ENCODE measurements at regions not wholly inside any gene's neighbourhood (a gene's known extent, or its start where the extent isn't known, plus 50 kb on each side); places are given as distances from the start of the nearest gene placed in this dataset.

- Histone ChIP-seq H3K27ac (ENCODE audit: low read depth, low read length, severe bottlenecking) (no peak overlapping the region), H3K9me3 (ENCODE audit: control insufficient read depth, low read length) (no peaks in the 10 kb centered on the region), H3K4me3 (ENCODE audit: extremely low read depth, insufficient read depth, low read length, poor library complexity, severe bottlenecking) (no peak overlapping the region), H3K4me1 (ENCODE audit: control insufficient read depth, insufficient read depth, low read length, poor library complexity, severe bottlenecking) (no peaks in the 10 kb centered on the region), H3K36me3 (ENCODE audit: control insufficient read depth, insufficient read depth, low read length) (no peaks in the 10 kb centered on the region)
- 80 to 88% methylated on average over 3 of the region's 4 CpGs for WGBS, 2 experiments (ENCODE audit: insufficient coverage in 2 of 2)
Observed at GRCh38 chr4:63563288-63564014, 845.8 kb downstream of the TECRL start.

GRCh38 chr4:63558709-63559108, 850.5 kb downstream of the TECRL start:
- Histone ChIP-seq H3K4me3 (ENCODE audit: extremely low read depth, insufficient read depth, low read length, poor library complexity, severe bottlenecking) (no peak overlapping the region), H3K4me1 (ENCODE audit: control insufficient read depth, insufficient read depth, low read length, poor library complexity, severe bottlenecking) (no peaks in the 10 kb centered on the region), H3K9me3 (ENCODE audit: control insufficient read depth, low read length) (no peaks in the 10 kb centered on the region), H3K27ac (ENCODE audit: low read depth, low read length, severe bottlenecking) (no peak overlapping the region), H3K36me3 (ENCODE audit: control insufficient read depth, insufficient read depth, low read length) (no peaks in the 10 kb centered on the region)

GRCh38 chr4:63556332-63556731, 852.9 kb downstream of the TECRL start:
- no peak overlapping the region for H3K4me3 ChIP-seq (ENCODE audit: extremely low read depth, insufficient read depth, low read length, poor library complexity, severe bottlenecking)
- H3K27ac ChIP-seq (ENCODE audit: low read depth, low read length, severe bottlenecking): no peak overlapping the region
- H3K4me1 ChIP-seq (ENCODE audit: control insufficient read depth, insufficient read depth, low read length, poor library complexity, severe bottlenecking): no peaks in the 10 kb centered on the region
- H3K36me3 ChIP-seq (ENCODE audit: control insufficient read depth, insufficient read depth, low read length): no peaks in the 10 kb centered on the region
- WGBS, 2 experiments (ENCODE audit: insufficient coverage in 2 of 2): 67 to 82% methylated on average over 1 to 3 of the region's 4 CpGs
- H3K9me3 ChIP-seq (ENCODE audit: control insufficient read depth, low read length): no peaks in the 10 kb centered on the region

GRCh38 chr4:63553123-63553522, 856.1 kb downstream of the TECRL start:
- no peak overlapping the region for H3K4me3 ChIP-seq (ENCODE audit: extremely low read depth, insufficient read depth, low read length, poor library complexity, severe bottlenecking)
- no peaks in the 10 kb centered on the region for H3K4me1 ChIP-seq (ENCODE audit: control insufficient read depth, insufficient read depth, low read length, poor library complexity, severe bottlenecking)
- H3K27ac ChIP-seq (ENCODE audit: low read depth, low read length, severe bottlenecking): no peak overlapping the region
- H3K9me3 ChIP-seq (ENCODE audit: control insufficient read depth, low read length): no peaks in the 10 kb centered on the region
- H3K36me3 ChIP-seq (ENCODE audit: control insufficient read depth, insufficient read depth, low read length): no peaks in the 10 kb centered on the region

GRCh38 chr4:63541828-63542227, 867.4 kb downstream of the TECRL start:
- Histone ChIP-seq H3K9me3 (ENCODE audit: control insufficient read depth, low read length) (no peaks in the 10 kb centered on the region), H3K27ac (ENCODE audit: low read depth, low read length, severe bottlenecking) (no peak overlapping the region), H3K36me3 (ENCODE audit: control insufficient read depth, insufficient read depth, low read length) (no peaks in the 10 kb centered on the region), H3K4me3 (ENCODE audit: extremely low read depth, insufficient read depth, low read length, poor library complexity, severe bottlenecking) (no peak overlapping the region), H3K4me1 (ENCODE audit: control insufficient read depth, insufficient read depth, low read length, poor library complexity, severe bottlenecking) (no peaks in the 10 kb centered on the region)
- 56 to 80% methylated on average over 2 of the region's 2 CpGs for WGBS, 2 experiments (ENCODE audit: insufficient coverage in 2 of 2)

GRCh38 chr4:63529581-63530337, 879.5 kb downstream of the TECRL start:
- H3K4me1 ChIP-seq (ENCODE audit: control insufficient read depth, insufficient read depth, low read length, poor library complexity, severe bottlenecking): no peaks in the 10 kb centered on the region
- WGBS, 2 experiments (ENCODE audit: insufficient coverage in 2 of 2): 71 to 100% methylated on average over 1 of the region's 7 CpGs
- H3K9me3 ChIP-seq (ENCODE audit: control insufficient read depth, low read length): no peaks in the 10 kb centered on the region
- H3K36me3 ChIP-seq (ENCODE audit: control insufficient read depth, insufficient read depth, low read length): no peaks in the 10 kb centered on the region
- no peak overlapping the region for H3K4me3 ChIP-seq (ENCODE audit: extremely low read depth, insufficient read depth, low read length, poor library complexity, severe bottlenecking)
- H3K27ac ChIP-seq (ENCODE audit: low read depth, low read length, severe bottlenecking): no peak overlapping the region

GRCh38 chr4:63528256-63528991, 880.8 kb downstream of the TECRL start:
- no peaks in the 10 kb centered on the region for H3K4me1 ChIP-seq (ENCODE audit: control insufficient read depth, insufficient read depth, low read length, poor library complexity, severe bottlenecking)
- H3K36me3 ChIP-seq (ENCODE audit: control insufficient read depth, insufficient read depth, low read length): no peaks in the 10 kb centered on the region
- H3K27ac ChIP-seq (ENCODE audit: low read depth, low read length, severe bottlenecking): no peak overlapping the region
- WGBS, 2 experiments (ENCODE audit: insufficient coverage in 2 of 2): no CpG with 5 or more reads among the region's 4 CpGs
- no peak overlapping the region for H3K4me3 ChIP-seq (ENCODE audit: extremely low read depth, insufficient read depth, low read length, poor library complexity, severe bottlenecking)
- H3K9me3 ChIP-seq (ENCODE audit: control insufficient read depth, low read length): no peaks in the 10 kb centered on the region

- WGBS, 2 experiments (ENCODE audit: insufficient coverage in 2 of 2): 70 to 100% methylated on average over 1 of the region's 1 CpG
- no peaks in the 10 kb centered on the region for H3K4me1 ChIP-seq (ENCODE audit: control insufficient read depth, insufficient read depth, low read length, poor library complexity, severe bottlenecking)
- no peaks in the 10 kb centered on the region for H3K36me3 ChIP-seq (ENCODE audit: control insufficient read depth, insufficient read depth, low read length)
Observed at GRCh38 chr4:63526251-63526650, 883.0 kb downstream of the TECRL start.

GRCh38 chr4:63524764-63525163, 884.5 kb downstream of the TECRL start:
- WGBS, 2 experiments (ENCODE audit: insufficient coverage in 2 of 2): no CpG with 5 or more reads among the region's 1 CpG
- Histone ChIP-seq H3K36me3 (ENCODE audit: control insufficient read depth, insufficient read depth, low read length) (no peaks in the 10 kb centered on the region), H3K4me1 (ENCODE audit: control insufficient read depth, insufficient read depth, low read length, poor library complexity, severe bottlenecking) (no peaks in the 10 kb centered on the region), H3K4me3 (ENCODE audit: extremely low read depth, insufficient read depth, low read length, poor library complexity, severe bottlenecking) (no peak overlapping the region), H3K9me3 (ENCODE audit: control insufficient read depth, low read length) (peaks cover 8% of the 10 kb centered on the region), H3K27ac (ENCODE audit: low read depth, low read length, severe bottlenecking) (no peak overlapping the region)

More at GRCh38 chr4:63526251-63526650, 883.0 kb downstream of the TECRL start:
- no peak overlapping the region for H3K4me3 ChIP-seq (ENCODE audit: extremely low read depth, insufficient read depth, low read length, poor library complexity, severe bottlenecking)
- peaks cover 5% of the 10 kb centered on the region for H3K9me3 ChIP-seq (ENCODE audit: control insufficient read depth, low read length)
- H3K27ac ChIP-seq (ENCODE audit: low read depth, low read length, severe bottlenecking): no peak overlapping the region

GRCh38 chr4:63505714-63506460, 903.4 kb downstream of the TECRL start:
- Histone ChIP-seq H3K9me3 (ENCODE audit: control insufficient read depth, low read length) (no peaks in the 10 kb centered on the region), H3K4me3 (ENCODE audit: extremely low read depth, insufficient read depth, low read length, poor library complexity, severe bottlenecking) (no peak overlapping the region), H3K36me3 (ENCODE audit: control insufficient read depth, insufficient read depth, low read length) (no peaks in the 10 kb centered on the region), H3K4me1 (ENCODE audit: control insufficient read depth, insufficient read depth, low read length, poor library complexity, severe bottlenecking) (peaks cover 3% of the 10 kb centered on the region), H3K27ac (ENCODE audit: low read depth, low read length, severe bottlenecking) (no peak overlapping the region)
- WGBS, 2 experiments (ENCODE audit: insufficient coverage in 2 of 2): 77 to 94% methylated on average over 2 of the region's 2 CpGs

Data from mesodermal cell (in vitro differentiated cells).